ENCODE measurements at regions not wholly inside any gene's neighbourhood (a gene's known extent, or its start where the extent isn't known, plus 50 kb on each side); places are given as distances from the start of the nearest gene placed in this dataset.

- TF ChIP-seq CTCF (IDR thresholded peaks at IDR 0.05; ENCODE audit: insufficient read depth, low read length) (no peak), SPI1 (IDR thresholded peaks at IDR 0.05; ENCODE audit: borderline replicate concordance, low read depth) (no peak)
Measured at GRCh38 chr14:106287506-106287905, 761.1 kb downstream of the TMEM121 start.
